ENCODE measurements at regions not wholly inside any gene's neighbourhood (a gene's known extent, or its start where the extent isn't known, plus 50 kb on each side); places are given as distances from the start of the nearest gene placed in this dataset.

- TF ChIP-seq CTCF (IDR thresholded peaks at IDR 0.05) (no peak), POLR2A (IDR thresholded peaks at IDR 0.05) (no peak)
These were observed 367.7 kb downstream of the CDK5RAP2 start for GRCh38 chr9:120212153-120212852.
